ENCODE measurements at regions not wholly inside any gene's neighbourhood (a gene's known extent, or its start where the extent isn't known, plus 50 kb on each side); places are given as distances from the start of the nearest gene placed in this dataset.

GRCh38 chr14:71343724-71344123 lies 436.5 kb downstream of the PCNX1 start:
- Histone ChIP-seq H3K27me3 (no peaks in the 10 kb centered on the region), H3K4me1 (peaks cover 0 to 29% (median 6%) of the 10 kb centered on the region in 4 donors), H3K27ac (no peak overlapping the region), H3K4me3 (no peak overlapping the region), H3K9me3 (no peaks in the 10 kb centered on the region), H3K36me3 (no peaks in the 10 kb centered on the region)
- DNase-seq, result no peak
- 98% methylated on average over 3 of the region's 3 CpGs for WGBS (ENCODE audit: insufficient coverage, low coverage, low lambda C conversion rate, missing lambda C conversion rate)
- intact Hi-C loops (cut with DNase I), result no loop called here
- no peak for TF ChIP-seq CTCF (IDR thresholded peaks at IDR 0.05)
- no peak for TF ChIP-seq POLR2A (IDR thresholded peaks at IDR 0.05)
- ATAC-seq, result no peak

GRCh38 chr14:71344506-71344905 lies 437.2 kb downstream of the PCNX1 start:
- no peak for TF ChIP-seq CTCF (IDR thresholded peaks at IDR 0.05)
- TF ChIP-seq POLR2A (IDR thresholded peaks at IDR 0.05), result no peak
- DNase-seq (no peak), ATAC-seq (no peak)
- WGBS (ENCODE audit: insufficient coverage, low coverage, low lambda C conversion rate, missing lambda C conversion rate), result 91% methylated on average over 8 of the region's 8 CpGs
- Histone ChIP-seq H3K4me1 (peaks cover 0 to 22% (median 6%) of the 10 kb centered on the region in 4 donors), H3K36me3 (no peaks in the 10 kb centered on the region), H3K27ac (no peak overlapping the region), H3K27me3 (no peaks in the 10 kb centered on the region), H3K4me3 (no peak overlapping the region), H3K9me3 (no peaks in the 10 kb centered on the region)
- intact Hi-C loops (cut with DNase I), result no loop called here

GRCh38 chr14:71346685-71347084 lies 439.4 kb downstream of the PCNX1 start:
- intact Hi-C loops (cut with DNase I), result no loop called here
- Histone ChIP-seq H3K27ac (no peak overlapping the region), H3K4me1 (peaks cover 0 to 2% (median 0%) of the 10 kb centered on the region in 4 donors), H3K9me3 (no peaks in the 10 kb centered on the region), H3K4me3 (no peak overlapping the region), H3K27me3 (no peaks in the 10 kb centered on the region), H3K36me3 (no peaks in the 10 kb centered on the region)
- TF ChIP-seq CTCF (IDR thresholded peaks at IDR 0.05), result no peak
- no peak for TF ChIP-seq POLR2A (IDR thresholded peaks at IDR 0.05)
- DNase-seq, result no peak
- WGBS (ENCODE audit: insufficient coverage, low coverage, low lambda C conversion rate, missing lambda C conversion rate), result 63% methylated on average over 5 of the region's 5 CpGs
- ATAC-seq, result peak; percentile 35 to 47 (median 45)

GRCh38 chr14:71348394-71348793 lies 441.1 kb downstream of the PCNX1 start:
- Histone ChIP-seq H3K9me3 (peaks cover 0 to 5% (median 0%) of the 10 kb centered on the region in 4 donors), H3K4me3 (no peak overlapping the region), H3K36me3 (no peaks in the 10 kb centered on the region), H3K27ac (no peak overlapping the region), H3K4me1 (no peaks in the 10 kb centered on the region), H3K27me3 (no peaks in the 10 kb centered on the region)
- 100% methylated on average over 2 of the region's 2 CpGs for WGBS (ENCODE audit: insufficient coverage, low coverage, low lambda C conversion rate, missing lambda C conversion rate)
- intact Hi-C loops (cut with DNase I), result no loop called here
- ATAC-seq (no peak), DNase-seq (no peak)
- no peak for TF ChIP-seq CTCF (IDR thresholded peaks at IDR 0.05)
- TF ChIP-seq POLR2A (IDR thresholded peaks at IDR 0.05), result no peak

GRCh38 chr14:71348817-71349216 lies 441.6 kb downstream of the PCNX1 start:
- peaks cover 0 to 5% (median 0%) of the 10 kb centered on the region in 4 donors for H3K9me3 ChIP-seq
- H3K27ac ChIP-seq, result no peak overlapping the region
- TF ChIP-seq CTCF (IDR thresholded peaks at IDR 0.05), result no peak
- no peak for TF ChIP-seq POLR2A (IDR thresholded peaks at IDR 0.05)
- H3K4me3 ChIP-seq, result no peak overlapping the region
- H3K36me3 ChIP-seq, result no peaks in the 10 kb centered on the region
- ATAC-seq, result no peak
- 98% methylated on average over 4 of the region's 4 CpGs for WGBS (ENCODE audit: insufficient coverage, low coverage, low lambda C conversion rate, missing lambda C conversion rate)
- intact Hi-C loops (cut with DNase I), result no loop called here
- DNase-seq, result no peak
- no peaks in the 10 kb centered on the region for H3K27me3 ChIP-seq
- no peaks in the 10 kb centered on the region for H3K4me1 ChIP-seq

All from right lobe of liver (tissue), 6 donors.